ENCODE measurements at regions not wholly inside any gene's neighbourhood (a gene's known extent, or its start where the extent isn't known, plus 50 kb on each side); places are given as distances from the start of the nearest gene placed in this dataset.
"Not testable (repeated sequence)": the region's sequence is repeated elsewhere in the genome, so short reads cannot be mapped to it uniquely, and the experiment has no call there.

- DNase-seq: no peak
Observed at GRCh38 chr4:167955006-167955405, 137.3 kb upstream of the ANXA10 start.

- no peak for DNase-seq
Observed at GRCh38 chr4:167956676-167957075, 135.7 kb upstream of the ANXA10 start.

DNA sequence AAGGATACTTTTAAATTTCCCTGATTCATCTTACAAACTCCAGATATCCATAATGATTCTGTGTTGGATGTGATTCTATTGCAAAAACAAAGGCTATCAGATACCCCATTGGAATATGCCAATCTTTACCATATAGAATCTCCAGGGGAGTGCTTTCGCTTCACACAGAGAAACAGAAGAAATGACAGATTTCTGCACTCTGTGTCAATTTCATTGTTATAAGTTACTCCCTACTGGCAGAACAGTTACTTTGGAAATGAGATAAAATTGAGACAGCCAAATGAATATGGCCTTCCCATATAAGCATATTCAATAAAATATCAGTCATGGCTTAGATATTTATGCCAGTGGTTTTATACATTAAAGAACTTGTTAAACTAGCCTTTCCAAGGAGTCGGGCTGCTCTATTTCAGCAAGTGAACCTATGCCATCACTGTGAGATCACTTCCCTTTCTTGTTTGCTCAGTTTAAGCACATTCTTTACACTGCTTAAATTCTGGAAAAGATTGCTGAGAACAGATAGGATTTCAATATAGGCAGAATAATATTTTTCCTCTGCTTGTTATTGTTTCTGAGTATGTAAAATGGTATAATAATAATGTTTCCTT, 127.5 kb upstream of the ANXA10 start:
- DNase-seq: no peak

DNA sequence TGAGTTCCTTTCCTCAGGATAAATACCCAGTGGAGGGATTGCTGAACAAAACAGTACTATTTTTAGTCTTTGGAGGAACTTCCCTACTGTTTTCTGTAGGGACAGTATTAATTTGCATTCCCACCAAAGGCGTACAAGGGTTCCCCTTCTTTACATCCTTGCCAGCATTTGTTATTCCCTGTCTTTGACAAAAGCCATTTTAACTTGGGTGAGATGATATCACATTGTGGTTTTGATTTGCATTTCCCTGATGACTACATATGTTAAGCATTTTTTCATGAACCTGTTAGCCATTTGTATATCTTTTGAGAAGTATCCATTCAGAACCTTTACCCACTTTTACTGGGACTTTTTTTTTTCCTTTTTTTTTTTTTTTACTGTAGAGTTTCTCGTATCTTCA, 126.2 kb upstream of the ANXA10 start:
- DNase-seq: no peak

GRCh38 chr4:167973513-167973912, 118.8 kb upstream of the ANXA10 start:
- no peak for DNase-seq

DNA sequence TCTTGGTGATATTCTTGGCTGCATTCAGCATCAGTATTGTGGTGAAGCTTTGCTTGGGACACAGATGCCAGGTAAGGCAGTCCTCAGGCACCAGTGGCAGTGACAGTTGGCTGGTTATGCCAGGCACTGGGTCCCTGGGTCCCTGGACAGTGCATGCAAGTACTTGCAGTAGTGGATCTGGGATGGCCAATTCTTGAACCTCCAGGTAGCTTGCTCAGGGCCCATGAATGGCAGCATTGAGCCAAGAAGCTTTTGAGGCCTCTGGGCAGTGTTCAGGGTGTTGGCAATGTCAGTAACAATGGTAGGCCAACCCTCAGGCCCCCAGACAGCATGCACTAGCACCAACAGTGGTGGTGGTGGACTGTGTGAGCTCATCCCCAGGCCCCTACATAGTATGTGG, 106.8 kb upstream of the ANXA10 start:
- DNase-seq: no peak

GRCh38 chr4:167986044-167986443, 106.3 kb upstream of the ANXA10 start:
- DNase-seq: no peak

DNA sequence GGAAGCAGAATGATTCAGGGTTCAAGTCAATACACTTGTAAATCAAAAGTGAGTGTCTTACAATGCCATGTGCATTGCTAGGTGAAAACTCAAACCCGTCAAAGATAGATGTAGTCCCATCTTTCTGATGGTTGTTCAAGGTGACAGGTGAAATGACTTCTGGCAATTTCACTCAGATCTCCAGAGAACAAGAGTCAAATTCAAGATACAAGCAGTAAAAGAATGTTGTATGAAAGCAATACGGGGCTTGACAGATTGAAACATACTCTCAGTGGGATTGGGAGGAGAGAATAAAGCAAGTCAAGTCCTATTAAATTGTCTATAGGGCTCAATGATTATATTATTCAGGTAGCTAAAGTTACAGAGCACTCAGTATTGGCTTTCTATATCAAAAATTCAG, 105.1 kb upstream of the ANXA10 start:
- DNase-seq: no peak

DNA sequence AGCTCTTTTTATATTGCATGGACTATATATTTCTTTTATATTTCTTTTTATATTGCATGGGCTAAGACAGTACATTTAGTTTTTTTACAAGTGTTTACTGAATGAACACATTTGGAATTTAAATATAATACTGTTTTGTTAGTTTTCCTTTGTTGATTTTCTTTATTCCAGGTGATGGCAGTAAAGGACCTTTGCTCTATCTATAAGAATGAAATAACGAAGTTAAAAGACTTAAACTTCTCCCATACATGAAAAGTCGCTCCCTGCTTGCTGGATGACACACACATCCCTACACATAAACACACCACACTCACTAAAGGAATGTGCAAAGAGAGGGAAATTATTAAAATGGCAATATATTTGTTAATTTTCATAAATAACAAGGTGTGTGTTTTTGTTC, 102.5 kb upstream of the ANXA10 start:
- DNase-seq: no peak

DNA sequence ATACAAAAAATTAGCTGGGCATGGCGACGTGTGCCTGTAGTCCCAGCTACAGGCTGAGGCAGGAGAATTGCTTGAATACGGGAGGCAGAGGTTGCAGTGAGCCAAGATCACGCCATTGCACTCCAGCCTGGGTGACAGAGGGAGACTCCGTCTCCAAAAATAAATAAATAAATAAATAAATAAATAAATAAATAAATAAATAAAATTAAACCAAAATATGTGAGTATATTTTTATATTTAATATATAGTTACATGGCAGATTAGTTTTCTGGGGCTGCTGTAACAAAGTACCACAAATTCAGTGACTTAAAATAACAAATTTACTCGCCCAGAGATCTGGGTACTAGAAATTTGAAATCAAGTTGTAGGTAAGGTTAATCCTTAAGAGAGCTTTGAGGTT, 84.2 kb upstream of the ANXA10 start:
- DNase-seq: not testable (repeated sequence)

- DNase-seq: no peak
Observed at GRCh38 chr4:168019019-168019651, 73.2 kb upstream of the ANXA10 start.

DNA sequence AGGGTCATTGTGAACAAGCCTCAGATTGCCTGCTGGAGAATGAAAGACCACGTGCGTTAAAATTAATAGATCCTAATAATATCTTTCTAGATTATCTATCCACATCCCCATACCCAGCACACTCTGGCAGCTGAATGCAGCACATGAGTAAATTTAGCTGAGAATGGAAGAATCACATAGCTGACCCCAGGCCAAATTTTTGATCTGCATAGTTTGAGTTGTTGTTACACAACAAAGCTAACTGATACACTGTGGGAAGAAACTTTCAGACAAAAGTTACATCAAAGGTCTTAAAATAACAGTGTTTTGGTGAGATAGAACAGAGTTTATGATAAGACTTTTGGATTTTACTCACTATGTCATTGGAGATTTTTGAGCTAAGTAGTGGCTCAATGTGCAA, 72.4 kb upstream of the ANXA10 start:
- no peak for DNase-seq

GRCh38 chr4:168021666-168022065, 70.7 kb upstream of the ANXA10 start:
- DNase-seq: no peak

- DNase-seq: no peak
Observed at GRCh38 chr4:168028568-168028967, 63.8 kb upstream of the ANXA10 start.

DNA sequence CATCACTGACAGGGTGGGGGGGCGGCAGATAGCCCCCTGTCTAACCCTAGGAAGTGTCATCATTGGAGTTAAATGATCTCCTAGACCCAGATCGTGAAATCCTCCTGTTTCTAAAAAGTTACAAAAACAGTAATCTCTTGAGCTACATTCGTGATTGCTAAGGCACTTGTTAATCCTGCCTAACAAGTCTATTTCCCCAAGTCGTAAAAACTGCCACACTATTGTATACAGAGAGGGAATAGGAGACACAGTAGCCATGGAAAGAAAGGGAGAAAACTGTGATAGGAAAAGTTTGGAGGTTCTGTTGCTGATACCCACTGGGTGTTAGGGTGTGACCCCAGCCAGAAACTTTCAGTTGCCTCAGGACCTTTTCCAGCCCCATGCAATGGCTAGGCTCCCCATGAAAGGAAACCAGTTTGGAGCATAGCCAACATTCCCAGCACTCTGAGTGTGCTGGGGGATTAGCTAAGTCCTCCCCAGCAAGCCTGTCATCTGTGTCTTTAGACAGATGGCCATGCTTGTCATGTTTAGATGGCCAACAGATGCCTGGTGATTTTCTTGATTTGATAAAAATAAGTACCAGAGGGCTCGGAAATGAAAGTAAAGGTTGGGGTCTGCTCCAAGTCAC, 63.3 kb upstream of the ANXA10 start:
- no peak for DNase-seq

DNA sequence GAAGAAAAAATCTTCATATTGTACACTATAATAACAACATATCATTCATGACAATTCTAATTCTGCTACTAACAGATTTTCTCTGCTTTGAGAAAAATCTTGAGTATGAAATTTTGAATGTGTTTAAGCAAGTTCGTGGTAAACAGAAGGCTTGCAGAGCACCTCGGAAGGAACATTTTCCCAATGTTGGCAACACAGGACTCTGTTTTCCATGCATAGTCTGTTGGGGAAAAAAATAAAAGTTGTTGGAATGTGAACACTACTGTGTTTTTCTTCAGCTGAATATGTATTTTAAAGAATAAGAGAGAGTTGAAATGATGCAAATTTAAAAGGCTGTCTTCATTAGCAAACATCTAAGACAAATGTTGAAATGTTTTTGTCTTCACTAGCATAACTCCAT, 54.7 kb upstream of the ANXA10 start:
- no peak for DNase-seq

GRCh38 chr4:168039593-168039992, 52.7 kb upstream of the ANXA10 start:
- no peak for DNase-seq

All from stimulated activated CD4-positive, alpha-beta T cell treated with anti-CD3 and anti-CD28 coated beads, Interleukin-15, amount 100 ng/mL, for 24 hours (primary cell).